Daoy (cell line): ENCODE measurements at regions not wholly inside any gene's neighbourhood (a gene's known extent, or its start where the extent isn't known, plus 50 kb on each side); places are given as distances from the start of the nearest gene placed in this dataset.
A peak's percentile ranks its signal among the peaks of the same experiment; 100 is the strongest.

Experiments used
- DNase-seq: peaks from one replicate; pipeline ENCODE4 v3.0.0-alpha.2; 2015; ENCODE audit warnings: low read depth

DNA sequence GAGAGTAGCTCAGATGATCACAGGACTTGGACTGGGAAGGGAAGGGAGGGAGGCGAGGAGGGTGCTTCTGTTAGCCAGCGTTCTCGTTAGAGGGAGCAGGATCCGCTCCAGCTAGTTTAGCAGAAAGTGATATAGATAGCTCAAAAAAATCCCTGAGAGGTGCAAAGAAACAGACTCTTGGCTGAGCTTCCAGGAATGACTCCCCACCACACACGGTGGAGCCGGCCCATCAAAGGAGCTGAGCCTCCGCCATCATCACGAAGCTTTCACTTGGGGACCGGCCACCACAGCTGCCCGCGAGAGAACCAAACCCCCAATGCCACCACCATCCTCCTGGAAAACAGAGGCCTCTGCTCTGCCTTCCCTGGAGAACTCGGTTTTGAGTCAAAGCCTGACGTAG, 124.6 kb upstream of the BCL2L14 start:
- no peak for DNase-seq

DNA sequence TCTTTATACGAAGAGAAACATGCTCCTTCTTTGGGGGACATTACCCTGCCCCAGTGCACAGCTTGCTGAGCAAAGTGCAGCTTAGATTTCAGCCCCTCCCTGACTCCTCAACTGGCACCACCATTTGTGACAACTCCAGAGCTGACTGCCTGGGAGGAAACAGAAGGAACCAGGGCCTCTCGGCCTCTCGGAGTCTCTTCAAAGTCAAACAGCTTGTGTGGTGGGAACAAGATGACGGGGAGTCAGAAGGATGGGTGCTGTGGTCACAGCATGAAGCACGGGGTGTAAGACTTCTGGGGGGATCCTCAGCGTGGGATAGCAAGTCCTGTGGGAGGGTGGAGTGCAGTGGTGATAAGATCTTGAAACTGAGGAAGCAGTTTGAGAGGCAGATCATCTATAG, 123.5 kb upstream of the BCL2L14 start:
- no peak for DNase-seq

DNA sequence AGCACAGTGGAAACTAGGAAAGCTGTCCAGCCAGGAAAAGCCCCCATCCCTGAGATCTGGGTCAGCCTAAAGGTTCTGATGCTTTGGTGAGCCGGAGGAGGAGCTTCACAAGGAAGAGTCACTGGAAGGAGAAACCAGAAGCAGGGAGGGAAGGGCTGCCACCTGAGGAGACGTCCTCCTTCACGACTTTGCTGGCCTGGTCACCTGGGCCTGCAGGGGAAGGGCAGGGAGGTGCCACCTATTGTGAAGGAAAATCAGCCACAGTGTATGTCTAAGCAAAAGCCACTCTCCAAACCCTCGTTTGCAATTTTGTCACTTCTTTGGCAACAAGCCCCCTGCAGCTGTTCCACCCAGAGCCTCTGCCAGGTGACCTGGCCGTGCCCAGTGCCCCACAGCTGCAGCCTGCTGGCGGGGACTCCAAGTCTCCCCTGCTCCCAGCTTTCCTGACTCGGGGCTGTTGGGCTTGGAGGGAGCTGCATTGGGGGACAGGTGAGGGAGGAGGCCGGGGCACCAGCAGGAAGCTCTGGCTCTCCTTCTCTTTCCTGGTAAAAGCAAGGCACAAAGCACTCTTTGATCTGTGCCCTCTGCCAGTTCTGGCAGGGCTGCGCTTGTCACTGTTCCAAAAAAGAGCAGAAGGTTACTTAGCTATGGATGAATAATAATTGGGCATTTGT, 120.9 kb upstream of the BCL2L14 start:
- no peak for DNase-seq

DNA sequence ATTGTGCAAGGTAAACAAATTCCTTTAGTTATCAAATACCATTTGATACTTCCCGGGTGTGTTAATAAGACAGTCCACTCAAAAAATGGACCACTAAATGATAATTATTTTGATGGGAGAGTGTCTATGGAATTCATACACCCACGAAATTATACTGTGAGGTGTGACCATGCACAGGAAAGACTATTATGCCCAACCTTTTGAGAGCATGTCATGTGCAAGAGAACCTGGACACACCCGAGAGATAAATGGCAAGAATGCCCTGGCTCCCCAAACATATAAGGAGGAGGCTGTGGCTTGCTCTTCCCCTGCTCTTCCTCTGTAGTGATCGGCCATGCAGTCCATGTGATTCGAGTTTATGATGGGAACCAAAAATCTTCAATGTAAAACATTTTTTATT, 119.5 kb upstream of the BCL2L14 start:
- DNase-seq = no peak

DNA sequence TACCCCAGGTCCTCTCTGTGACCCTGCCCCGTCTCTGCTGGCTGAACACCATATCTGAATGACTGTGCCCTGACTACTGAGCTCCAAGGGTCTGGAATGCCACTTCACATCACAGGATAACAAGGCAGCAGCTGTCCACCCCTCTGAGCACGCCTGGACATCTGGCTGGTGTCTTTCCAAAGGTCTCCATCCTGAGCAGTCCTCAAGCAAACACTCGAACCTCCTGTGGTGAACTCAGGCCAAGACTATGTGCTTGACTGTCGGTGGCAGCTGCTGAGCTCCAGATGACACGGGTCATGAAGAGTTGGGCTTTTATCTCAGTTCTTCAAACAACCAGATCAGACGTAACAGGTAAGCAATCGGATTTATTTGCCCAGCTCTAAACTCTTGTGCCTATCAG, 117.2 kb upstream of the BCL2L14 start:
- DNase-seq = no peak

DNA sequence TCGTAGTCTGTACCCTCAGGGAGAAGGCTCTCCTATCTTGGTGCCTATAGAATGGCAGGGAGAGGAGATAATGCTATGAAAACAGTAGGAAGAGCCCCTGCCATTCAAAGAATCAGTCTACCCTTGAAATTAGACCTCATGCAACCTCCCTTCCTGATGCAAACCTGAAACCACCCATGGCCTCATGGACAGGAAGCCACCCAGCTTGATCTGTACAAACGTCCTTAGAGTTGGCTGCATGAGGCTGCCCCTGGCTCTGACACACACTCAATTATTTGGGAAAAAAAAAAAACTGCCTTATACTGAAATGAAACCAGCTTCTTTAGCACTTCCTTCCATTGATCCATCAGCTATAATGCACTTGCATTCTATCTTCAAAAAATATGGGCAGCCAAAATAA, 116.6 kb upstream of the BCL2L14 start:
- no peak for DNase-seq

DNA sequence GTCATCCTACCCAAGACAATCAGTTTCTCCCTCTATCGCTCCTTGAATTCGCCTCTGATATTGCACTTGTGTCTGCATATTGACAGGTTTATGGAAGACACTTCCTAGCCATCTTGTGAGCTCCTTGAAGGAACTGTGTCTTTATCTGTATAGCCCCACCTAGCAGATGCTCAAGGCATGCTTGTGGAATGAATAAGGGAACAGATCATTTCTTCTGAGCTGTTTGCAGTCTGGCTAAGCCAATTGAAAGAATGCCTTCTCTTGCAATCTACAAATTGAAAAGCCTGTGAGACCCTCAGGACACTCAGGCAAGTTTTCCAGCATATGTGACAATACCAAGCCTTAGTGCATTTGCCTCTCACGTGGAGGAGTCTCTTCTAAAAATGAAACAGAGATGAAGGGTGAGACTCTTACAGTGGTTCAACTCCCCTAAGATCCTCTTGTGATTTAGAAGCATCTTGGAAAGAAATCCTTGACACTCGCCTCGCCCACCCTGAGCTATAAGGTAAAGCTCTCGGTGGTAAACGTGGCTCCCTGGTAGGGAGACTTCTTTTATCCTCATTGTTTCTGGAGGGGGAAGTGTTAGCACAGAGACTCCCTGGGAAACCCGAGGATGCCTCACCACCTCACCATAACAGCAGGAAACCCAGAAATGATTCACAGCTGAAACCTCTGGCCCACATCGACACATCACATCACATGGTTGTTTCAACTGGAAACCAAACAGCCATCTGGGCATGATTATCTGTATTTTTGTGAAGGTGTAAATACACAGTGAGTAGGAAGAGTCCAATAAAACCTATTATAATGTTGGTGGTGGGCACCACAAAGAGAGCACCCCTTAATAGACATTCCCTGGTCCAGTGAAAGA, 112.3 kb upstream of the BCL2L14 start:
- DNase-seq = peak; percentile 86

DNA sequence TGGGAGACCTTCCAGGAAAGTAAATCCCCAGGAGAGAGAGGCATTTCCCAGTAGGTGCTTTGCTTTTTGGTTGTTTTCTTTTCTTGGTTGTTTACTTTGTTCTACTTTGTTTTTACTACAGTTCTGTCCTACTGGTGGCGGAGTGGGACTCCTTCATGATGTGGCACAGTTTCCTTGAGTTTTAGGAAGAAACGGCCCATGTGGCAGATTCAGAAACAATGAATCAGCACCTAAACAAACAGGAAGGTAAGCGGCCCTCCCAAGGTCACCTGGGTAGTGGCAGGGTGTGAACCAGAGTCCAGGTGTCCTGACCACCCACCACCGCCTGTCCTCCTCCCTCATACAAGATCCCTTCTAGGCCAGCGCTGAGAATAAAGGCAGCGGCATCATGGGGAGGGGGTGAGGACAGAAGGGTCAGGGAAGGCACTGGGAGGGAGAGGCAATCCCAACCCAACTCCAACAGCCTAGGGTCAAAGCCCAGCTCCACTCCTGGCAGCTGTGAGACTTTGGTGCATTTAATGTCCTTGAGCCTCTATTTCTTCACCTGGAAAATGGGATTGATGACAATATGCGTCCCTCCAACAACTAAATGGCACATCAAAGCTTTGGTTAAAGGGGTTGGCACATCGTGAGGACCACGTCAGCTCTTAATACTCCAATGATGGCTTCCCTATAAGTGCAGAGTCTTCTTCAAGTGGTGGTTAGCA, 111.5 kb upstream of the BCL2L14 start:
- DNase-seq = peak; percentile 33

DNA sequence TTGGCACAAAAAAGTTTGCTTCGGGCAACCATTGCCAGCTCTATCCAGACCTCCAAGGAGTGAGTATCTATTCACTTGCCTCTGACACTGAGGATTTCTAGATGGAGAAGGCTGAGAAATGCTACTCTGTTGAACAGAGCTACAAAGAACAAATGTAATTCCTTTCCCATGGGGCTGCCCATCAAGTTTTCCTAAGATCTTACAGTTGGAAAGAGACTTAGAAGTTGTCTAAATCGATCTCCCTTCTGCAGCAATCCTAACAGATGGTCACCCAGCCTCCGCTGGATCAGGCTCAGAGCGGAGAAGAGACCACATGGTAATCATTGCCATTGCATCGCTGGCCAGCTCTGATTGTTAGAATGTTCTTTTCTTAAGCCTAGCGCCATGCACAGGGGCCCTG, 110.1 kb upstream of the BCL2L14 start:
- DNase-seq = no peak

DNA sequence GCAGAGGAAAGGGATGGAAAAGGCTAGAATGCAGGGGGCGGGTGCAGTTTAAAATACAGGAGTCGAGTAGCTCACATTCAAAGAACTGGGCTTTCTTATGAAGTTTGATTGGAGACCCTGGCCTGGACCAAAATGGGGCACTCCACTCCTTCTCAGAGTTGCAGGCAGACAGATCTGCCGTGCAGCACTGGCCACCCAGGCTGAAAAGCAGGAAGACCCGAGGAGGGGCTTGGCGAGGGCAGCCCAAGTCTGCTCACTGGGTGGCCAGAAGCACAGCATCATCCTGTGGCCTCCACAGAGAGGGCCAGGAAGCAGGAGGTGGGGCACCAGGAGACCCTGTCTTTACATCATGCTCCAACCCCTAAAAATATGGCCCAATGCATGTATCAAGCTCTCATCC, 109.1 kb upstream of the BCL2L14 start:
- DNase-seq = no peak

DNA sequence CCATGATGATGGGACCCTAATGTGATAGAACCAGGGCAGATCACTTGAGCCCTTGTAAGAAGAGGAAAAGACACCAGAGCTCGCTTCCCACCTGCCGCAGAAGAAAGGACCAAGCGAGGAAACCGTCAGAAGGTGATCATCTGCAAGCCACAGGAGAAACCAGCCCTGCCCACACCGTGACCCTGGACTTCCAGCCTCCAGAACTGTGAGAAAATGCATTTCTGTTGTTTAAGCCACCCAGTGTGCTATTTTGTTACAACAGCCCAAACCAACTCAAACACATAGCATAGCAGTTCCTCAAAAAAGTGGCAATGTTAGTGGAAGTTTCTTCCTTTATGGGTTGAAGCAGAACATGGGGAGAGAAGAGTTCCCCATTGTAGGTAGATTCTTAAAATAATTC, 107.9 kb upstream of the BCL2L14 start:
- DNase-seq = no peak

DNA sequence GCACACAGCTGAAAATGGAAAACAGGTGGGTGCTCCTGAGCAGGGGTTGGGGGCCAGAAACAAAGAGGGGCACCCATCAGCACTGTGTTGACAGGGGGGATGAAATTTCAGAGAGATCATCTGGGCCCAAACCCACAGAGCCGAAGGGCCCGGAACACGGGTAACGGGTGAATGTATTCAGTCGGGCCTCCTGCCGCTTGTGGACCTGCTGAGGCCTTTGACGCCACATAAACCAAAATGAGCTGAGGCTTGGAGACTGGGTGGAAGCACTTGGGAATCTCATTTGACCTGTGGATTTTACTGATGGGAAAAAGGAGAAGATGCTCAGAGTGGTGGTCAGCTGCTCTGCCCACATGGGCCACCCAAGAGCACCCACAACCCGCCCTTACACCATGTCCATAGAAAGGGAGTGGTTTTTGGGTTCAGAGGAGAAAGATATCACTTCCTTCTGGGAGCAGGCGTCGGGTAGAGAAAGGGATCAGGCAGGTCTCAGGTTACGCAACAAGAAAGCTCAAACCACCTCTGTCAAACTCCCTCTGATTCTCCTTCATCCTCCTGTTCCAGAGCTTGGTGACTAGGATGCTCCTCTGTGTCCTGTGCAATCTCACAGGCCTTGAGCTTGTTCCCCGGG, 106.8 kb upstream of the BCL2L14 start:
- DNase-seq = no peak

DNA sequence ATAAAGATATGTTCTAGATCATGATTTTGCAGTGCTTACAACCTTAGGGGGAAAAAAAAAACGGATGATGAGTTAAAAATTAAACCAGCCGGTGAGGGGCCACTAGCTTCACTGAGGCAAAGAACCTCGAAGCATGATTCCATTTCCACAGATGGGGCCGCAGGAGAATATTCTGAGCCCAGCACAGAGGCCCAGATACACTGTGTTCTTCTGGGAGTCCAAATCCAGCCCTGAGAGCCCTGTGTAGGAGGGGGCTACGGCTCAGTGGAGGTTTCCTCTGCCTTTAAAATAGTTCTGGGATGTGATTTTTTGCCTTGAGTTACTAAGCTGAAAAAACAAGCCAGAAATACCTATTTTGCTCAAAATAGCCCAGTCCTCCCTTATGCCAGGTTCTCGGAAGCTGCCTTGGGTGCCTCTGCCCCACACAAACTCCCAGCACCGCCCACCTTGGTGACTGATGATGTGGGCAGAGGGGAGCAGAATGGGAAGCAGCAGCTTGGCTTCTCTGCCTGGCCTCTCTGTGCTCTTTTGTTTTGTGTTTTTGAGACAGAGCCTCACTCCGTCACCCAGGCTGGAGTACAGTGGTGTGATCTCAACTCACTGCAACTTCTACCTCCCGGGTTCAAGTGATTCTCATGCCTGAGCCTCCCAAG, 105.4 kb upstream of the BCL2L14 start:
- no peak for DNase-seq

DNA sequence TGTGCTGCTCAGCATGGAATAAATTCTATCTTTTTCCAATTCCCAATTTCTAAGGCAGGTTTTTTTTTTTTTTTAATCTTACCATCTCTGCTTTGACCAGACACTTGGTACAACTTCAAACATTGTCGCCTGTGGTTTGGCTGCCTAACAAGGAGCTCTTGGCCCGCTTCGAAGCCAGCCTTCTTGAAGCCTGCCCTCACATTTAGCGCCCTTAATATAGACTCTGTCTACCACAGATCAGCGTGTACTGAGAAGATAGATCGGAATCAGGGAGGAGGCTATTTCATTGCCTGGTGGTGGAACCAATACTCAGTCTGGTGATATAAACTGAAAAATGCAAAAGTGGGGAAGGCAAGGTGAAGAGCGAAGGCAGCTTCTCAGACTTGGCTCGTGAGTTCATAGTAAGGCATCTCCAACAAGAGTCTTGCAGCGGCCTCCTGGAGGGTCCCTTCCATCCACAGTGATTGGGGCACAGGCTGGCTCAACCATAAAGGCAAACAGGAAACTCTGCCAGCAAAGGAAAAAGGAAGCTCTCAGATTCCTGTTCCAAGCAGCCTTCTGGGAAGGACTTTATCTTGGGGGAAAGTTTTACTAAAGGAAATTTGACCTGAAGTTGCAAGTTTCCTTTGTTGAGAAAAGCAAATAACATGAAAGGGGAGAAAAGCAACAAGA, 103.2 kb upstream of the BCL2L14 start:
- DNase-seq = no peak

DNA sequence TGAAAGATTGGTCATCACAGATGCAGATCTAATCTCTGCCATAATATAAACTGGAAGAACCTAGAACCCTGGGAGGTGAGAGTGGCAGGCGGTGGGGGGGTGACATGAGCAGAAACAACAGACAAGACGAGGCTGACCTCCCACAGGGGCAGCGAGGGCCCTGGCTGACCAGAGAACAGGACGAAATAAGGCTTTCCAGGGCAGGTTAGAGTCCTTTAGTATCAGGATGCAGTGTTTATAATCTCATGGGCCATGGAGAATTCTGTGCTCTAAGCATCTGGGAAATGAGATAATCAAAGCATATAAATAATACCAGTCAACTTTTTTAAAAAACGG, 102.7 kb upstream of the BCL2L14 start:
- no peak for DNase-seq

DNA sequence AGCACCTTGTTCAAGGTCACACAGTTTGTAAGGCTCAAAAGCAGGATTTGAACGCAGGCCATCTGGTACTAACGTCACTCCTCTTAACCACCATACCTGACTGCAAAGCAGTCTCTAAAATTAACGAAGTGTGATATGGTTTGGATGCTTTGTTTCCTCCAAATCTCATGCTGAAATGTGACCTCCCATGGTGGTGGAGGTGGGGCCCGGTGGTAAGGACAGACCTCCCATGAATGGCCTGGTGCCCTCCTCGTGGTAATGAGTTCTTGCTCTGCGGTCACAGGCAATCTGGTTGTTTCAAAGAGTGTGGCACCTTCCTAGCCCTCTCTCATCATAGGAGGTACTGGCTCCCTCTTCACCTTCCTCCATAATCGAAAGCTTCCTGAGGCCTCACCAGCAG, 102.2 kb upstream of the BCL2L14 start:
- DNase-seq = no peak

DNA sequence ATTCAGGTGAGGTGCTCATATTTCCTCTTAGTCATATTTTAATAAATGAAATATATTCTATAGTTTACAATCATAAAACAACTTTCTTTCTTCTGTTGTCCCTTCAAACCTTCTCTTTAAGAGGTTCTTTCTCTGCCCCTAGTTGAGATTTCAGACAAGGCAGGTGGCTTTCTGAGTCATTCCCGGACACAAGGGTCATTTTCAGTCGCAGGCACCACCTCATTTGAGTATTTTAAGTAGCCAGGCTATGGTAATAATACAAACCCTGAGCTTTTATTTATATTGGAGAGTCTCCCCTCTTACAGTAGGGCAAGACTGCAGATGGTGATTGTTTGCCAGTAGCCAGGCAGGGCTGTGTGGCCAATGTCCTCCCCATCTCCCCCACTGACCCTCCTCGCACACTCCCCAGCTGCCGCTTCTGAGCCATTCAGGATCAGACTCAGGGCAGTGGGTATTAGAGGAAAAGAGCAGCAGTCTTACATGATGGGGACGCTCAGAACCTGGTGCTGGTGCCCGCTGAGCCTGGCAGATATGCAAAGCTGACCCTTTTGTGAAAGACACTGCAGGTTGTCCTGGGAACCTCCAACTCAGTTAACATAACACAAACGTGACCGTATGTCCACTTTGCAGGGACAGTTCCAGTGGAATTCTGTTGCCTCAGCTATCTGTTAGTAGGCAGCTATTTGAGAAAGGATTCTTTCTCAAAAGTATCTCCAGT, 101.1 kb upstream of the BCL2L14 start:
- no peak for DNase-seq

DNA sequence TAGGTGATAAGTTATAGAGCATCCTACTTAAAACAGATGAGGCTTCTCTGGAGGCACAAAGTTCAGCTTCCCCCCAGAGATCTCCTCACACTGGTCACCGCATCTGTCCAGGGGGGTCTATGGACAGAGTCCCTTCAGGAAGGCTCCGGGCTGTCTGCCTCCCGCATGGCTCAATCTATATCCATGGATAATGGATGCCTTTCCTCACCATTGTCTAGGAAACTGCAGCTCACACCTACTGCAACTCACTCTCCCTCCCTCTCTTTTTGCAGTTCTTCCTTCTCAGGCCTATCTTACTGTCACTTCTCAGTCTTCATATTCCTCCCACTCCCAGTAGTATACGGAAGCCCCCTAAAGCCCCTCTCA, 100.6 kb upstream of the BCL2L14 start:
- no peak for DNase-seq

DNA sequence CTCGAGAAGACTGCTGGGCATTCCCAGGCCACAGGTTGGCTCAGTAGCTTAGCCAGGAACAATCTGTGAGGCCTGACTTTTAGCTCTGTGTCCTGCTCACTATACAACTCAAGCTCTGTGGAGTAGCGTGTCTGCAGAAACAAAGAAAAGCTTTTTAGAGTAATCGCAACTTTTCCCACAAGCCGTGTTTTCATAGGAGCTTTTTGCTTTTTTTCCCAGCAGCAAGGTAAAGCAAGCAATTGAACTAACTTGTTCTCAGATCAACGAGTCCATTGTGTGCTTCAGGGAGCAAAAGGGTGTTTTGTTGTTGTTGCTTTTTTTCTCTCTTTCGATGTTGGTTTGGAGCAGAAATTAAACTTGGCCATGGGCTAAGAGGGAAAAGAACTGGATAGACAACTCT, 97.3 kb upstream of the BCL2L14 start:
- no peak for DNase-seq

DNA sequence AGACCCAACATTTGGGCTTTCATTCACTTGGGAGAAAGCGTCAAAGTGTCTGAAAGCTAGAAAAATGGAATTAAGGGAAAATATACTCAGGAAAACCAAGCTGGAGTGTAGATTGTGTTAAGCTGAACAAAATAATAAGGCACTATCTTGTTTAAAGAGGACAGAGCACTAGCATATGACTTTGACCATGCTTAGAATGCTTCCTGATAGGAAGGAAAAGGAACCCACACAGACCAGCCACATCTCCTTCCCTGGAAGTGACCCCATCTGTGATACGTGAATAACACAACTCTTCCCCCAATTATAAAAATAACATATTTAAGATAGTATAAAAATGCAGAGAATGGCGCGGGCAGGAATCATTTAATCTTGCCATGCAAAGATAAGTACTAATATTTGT, 94.7 kb upstream of the BCL2L14 start:
- DNase-seq = no peak
